ENCODE measurements at regions not wholly inside any gene's neighbourhood (a gene's known extent, or its start where the extent isn't known, plus 50 kb on each side); places are given as distances from the start of the nearest gene placed in this dataset.

GRCh38 chr10:113264333-113265131, 288.3 kb upstream of the HABP2 start (continued):
- TF ChIP-seq REST (IDR thresholded peaks at IDR 0.05; ENCODE audit: low read depth) (no peak), POLR2AphosphoS5 (IDR thresholded peaks at IDR 0.05; ENCODE audit: low read depth, low read length) (no peak)

- no TSS peak for BruUV-seq (replicated peaks)
- DNase-seq (ENCODE audit: low read depth, low spot score), result no peak
- Histone ChIP-seq H3K79me2 (ENCODE audit: insufficient read depth, low read length) (no peaks in the 10 kb centered on the region), H3K9me2 (ENCODE audit: insufficient read depth) (no peaks in the 10 kb centered on the region), H4K20me1 (ENCODE audit: insufficient read depth) (no peaks in the 10 kb centered on the region), H3K4me3 (replicated peaks in 1 of 2; ENCODE audit: low read depth in 1 of 2, low read length in 2 of 2) (no peak overlapping the region), H3K9me3 (ENCODE audit: control insufficient read depth in 1 of 2, insufficient read depth in 1 of 2, low read depth in 1 of 2, low read length in 2 of 2) (no peaks in the 10 kb centered on the region), H3K4me2 (ENCODE audit: low read length) (no peak overlapping the region), H3K9ac (ENCODE audit: low read length) (no peak overlapping the region), H2AFZ (ENCODE audit: low read depth, low read length, poor library complexity, severe bottlenecking) (no peak overlapping the region), H3K27ac (ENCODE audit: low read depth, low read length) (no peak overlapping the region), H3K4me1 (ENCODE audit: control insufficient read depth in 1 of 2, insufficient read depth in 2 of 2, low read length in 2 of 2) (no peaks in the 10 kb centered on the region), H3K27me3 (ENCODE audit: insufficient read depth, low read length) (peaks cover 33% of the 10 kb centered on the region; the same call in 1 of the 2 replicates), H3K36me3 (ENCODE audit: control insufficient read depth in 1 of 2, insufficient read depth in 2 of 2, low read length in 2 of 2) (no peaks in the 10 kb centered on the region)
- CTCF ChIA-PET, result no interaction called here
- TF ChIP-seq YY1 (IDR thresholded peaks at IDR 0.05; ENCODE audit: extremely low read depth, insufficient replicate concordance, low read depth, low read length) (no peak), ELF1 (IDR thresholded peaks at IDR 0.05; ENCODE audit: borderline replicate concordance, low read depth) (no peak), ZNF274 (IDR thresholded peaks at IDR 0.05; ENCODE audit: low read depth, low read length) (no peak), CBX3 (IDR thresholded peaks at IDR 0.05; ENCODE audit: low read depth) (no peak), MAX (IDR thresholded peaks at IDR 0.05) (no peak), SRF (IDR thresholded peaks at IDR 0.05; ENCODE audit: low read depth) (no peak), REST (IDR thresholded peaks at IDR 0.05; ENCODE audit: low read depth) (no peak), EGR1 (IDR thresholded peaks at IDR 0.05; ENCODE audit: low read depth) (no peak), SP1 (IDR thresholded peaks at IDR 0.05; ENCODE audit: low read depth) (no peak), SIN3A (IDR thresholded peaks at IDR 0.05; ENCODE audit: low read depth) (no peak), POLR2AphosphoS5 (IDR thresholded peaks at IDR 0.05; ENCODE audit: low read depth, low read length) (no peak), FOSL1 (IDR thresholded peaks at IDR 0.05; ENCODE audit: low read depth) (no peak), CTCF (IDR thresholded peaks at IDR 0.05 in 2 of 3, conservative IDR thresholded peaks at IDR 0.05 in 1 of 3; ENCODE audit: borderline replicate concordance in 1 of 3, insufficient read depth in 1 of 3, low read depth in 2 of 3, low read length in 2 of 3) (no peak)
- intact Hi-C loops (cut with micrococcal nuclease), result no loop called here
- POLR2A ChIA-PET, result interaction anchor here (0.6 kb wide), 1 partner anchor 139 kb away, joined by 4 read pairs; no protein-coding TSS in a partner anchor
- no peak for ATAC-seq
- RAD21 ChIA-PET (ENCODE audit: low non-redundant PET in 1 of 2, low total read pairs in 2 of 2, uncharacterized antibody in 2 of 2, unreplicated experiment in 2 of 2), result no interaction called here
Observed at GRCh38 chr10:113266147-113266546, 286.7 kb upstream of the HABP2 start.
